GM21390 (cell line): ENCODE measurements at regions not wholly inside any gene's neighbourhood (a gene's known extent, or its start where the extent isn't known, plus 50 kb on each side); places are given as distances from the start of the nearest gene placed in this dataset.
"Not testable (repeated sequence)": the region's sequence is repeated elsewhere in the genome, so short reads cannot be mapped to it uniquely, and the experiment has no call there.

Experiments used
- ATAC-seq: cut with Tn5 transposase; IDR thresholded peaks from one replicate; pipeline ENCODE4 v1.9.1; 2021; ENCODE audit not compliant: unreplicated experiment

DNA sequence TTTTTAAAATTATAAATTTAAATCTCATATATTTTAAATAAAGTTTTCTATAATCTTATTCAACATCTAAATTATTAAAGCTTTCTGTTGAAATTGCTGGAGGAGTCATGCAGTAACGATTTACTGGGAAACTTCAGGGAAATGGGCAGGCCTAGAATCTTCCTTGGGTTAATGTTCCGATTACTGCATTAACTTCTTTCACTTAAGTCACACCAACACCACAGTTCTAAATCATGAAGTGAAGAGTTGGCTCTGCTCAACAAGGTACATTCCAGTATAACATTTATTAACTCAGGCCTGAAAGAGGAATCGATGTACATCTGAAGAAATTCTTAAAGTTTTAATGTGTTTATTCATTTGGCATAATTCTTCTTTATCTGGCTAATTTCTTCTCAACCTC, 244.3 kb downstream of the CCER1 start:
- no peak for ATAC-seq

GRCh38 chr12:90706036-90706435, 248.9 kb downstream of the CCER1 start:
- no peak for ATAC-seq

DNA sequence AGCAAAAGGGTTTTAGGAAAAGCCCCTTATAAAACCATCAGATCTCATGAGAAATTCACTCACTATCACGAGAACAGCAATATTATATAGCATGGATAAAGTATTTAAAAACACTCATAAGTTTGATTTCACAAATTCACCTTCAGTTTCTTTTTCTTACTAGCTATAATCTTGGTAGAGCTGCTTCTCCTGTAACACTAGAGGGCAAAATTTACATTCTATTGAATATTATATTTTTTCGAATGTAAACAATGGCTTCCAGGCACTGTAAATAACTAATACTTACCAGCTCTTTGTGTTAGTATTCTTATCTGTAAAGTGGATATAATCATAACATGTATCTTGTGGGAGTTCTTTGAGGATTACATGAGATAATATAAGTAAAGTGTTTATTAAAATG, 259.6 kb downstream of the CCER1 start:
- no peak for ATAC-seq

DNA sequence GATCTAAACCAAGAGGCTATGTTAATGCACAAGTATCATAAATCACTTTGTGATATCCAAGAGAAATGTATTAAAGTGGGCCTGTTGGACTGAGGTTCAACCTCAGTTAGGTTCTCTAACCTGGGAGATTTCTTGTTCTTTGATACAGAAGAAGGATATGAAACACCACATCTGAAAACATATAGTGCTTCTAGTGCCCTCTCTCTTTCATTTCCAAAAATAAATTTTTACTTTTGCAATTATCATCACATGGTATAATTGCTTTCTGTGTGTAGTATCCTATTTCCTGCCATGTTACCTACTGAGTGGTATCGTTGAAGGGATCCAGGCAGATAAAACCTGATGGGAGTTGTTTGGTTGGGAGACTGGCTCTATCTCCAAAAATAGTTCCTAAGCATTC, 264.9 kb downstream of the CCER1 start:
- ATAC-seq = no peak

- not testable (repeated sequence) for ATAC-seq
Measured at GRCh38 chr12:90687682-90688081, 267.3 kb downstream of the CCER1 start.

- no peak for ATAC-seq
Measured at GRCh38 chr12:90683871-90684270, 271.1 kb downstream of the CCER1 start.

GRCh38 chr12:90682398-90682797, 272.6 kb downstream of the CCER1 start:
- ATAC-seq = no peak

- no peak for ATAC-seq
Measured at GRCh38 chr12:90679674-90680073, 275.3 kb downstream of the CCER1 start.

DNA sequence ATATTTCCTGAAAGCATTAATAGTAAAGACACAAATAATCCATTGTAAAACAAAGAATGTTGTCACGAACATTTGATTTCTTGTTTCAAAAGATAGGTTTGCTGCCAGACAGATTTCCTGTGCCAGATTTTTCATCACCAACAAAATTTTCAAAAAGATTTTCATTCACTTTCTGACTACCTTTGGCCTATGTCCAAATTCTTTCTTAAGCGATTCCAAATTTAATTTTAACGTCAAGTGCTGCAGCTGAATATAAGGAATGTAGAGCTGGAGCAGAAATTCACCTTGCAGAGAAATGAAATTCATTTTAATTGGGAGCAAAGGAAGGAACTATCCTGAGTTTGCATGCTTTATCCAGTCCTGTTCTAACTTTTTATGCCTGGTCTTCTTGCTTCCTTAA, 277.4 kb downstream of the CCER1 start:
- no peak for ATAC-seq

DNA sequence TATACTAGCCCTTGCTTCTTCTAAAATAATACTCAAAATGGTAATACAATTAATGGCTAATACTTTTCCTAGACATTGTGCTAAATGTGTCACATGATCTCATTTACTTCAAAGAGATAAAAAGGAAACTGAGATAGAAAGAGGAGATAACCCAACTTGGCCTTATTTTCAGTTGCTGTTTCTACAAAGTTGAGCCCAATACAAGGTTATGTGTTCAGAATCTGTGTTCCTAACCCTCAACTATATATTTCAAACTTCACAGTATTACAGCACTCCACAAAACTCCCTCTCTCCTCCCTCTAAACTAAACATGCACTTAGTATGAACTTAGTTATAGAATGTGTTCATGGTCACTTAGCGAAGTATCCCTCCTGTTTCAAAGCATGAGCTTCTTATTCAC, 277.9 kb downstream of the CCER1 start:
- ATAC-seq = no peak

GRCh38 chr12:90675106-90675505, 279.9 kb downstream of the CCER1 start:
- no peak for ATAC-seq

DNA sequence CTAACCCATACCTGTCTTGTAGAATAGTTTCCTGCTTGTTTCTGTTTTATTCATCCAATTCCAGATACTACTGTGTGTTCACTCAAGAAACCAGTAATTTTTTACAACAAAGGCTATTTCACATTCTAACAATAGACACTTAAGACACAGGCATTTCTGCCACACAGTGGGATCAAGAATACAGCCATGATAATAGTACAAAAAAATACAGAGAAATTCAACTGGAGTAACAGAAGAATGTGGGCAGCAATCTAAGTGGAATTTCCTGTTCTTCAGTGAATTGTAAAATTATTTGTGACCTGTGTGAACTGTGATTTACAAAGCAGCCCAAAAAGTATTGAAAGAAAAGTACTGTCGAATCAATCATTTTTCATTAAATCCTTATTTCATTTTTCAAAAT, 282.9 kb downstream of the CCER1 start:
- no peak for ATAC-seq

GRCh38 chr12:90663949-90664348, 291.0 kb downstream of the CCER1 start:
- ATAC-seq = not testable (repeated sequence)

GRCh38 chr12:90659060-90659459, 295.9 kb downstream of the CCER1 start:
- no peak for ATAC-seq

GRCh38 chr12:90653040-90653439, 301.9 kb downstream of the CCER1 start:
- no peak for ATAC-seq

GRCh38 chr12:90652280-90652679, 302.7 kb downstream of the CCER1 start:
- no peak for ATAC-seq

- ATAC-seq = no peak
Measured at GRCh38 chr12:90645181-90645580, 309.8 kb downstream of the CCER1 start.

GRCh38 chr12:90631591-90632212, 323.3 kb downstream of the CCER1 start:
- ATAC-seq = no peak

GRCh38 chr12:90630006-90630405, 325.0 kb downstream of the CCER1 start:
- no peak for ATAC-seq

DNA sequence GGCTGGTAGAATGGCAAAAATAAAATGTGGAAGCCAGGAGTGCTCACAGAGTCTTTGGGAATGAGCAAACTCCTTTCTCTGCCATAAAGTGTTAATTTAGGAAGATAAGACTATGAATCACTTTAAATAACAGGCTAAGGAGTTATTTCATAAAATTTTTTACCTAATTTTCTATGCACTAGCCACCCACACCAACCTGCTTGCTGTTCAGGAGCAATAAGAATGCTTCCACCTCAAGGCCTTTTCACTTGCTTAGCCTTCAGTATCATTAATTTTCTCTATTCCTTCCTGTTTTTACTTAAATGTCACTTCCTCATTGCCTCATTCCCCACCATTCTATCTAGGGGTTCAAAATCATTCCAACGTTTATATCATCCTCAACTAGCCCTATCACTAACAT, 326.8 kb downstream of the CCER1 start:
- no peak for ATAC-seq

DNA sequence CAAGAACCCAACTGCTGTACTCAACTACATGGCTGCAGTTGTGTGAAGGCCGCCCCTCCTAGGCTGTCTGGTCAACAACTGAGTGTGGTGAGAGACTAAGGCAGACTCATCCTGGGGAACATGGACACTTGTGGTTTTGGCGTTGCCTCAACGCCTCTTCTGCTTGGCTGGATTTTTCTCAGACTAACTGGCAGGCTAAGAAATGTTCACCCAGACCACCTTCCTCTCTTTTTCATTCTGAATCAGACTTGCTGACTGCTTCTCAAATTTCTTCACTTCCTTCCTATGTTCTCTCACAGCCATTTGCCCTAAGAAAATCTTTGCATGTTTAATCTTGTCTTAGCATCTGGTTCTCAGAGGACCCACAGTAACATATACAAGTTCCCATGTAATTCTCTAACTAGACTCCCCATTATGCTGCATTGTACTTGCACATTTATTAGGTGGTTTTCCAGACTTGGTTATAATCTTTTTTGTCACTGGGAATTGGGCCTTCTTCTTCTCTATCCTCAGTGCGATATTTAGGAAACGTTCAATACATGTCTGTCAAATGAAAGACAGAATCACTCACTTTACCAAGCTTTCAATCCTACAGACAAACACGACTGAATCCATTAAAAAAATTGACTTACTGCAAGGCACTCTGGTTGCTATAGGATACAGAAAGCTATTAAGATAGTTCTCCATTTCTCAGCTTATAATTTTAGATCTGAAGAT, 327.6 kb downstream of the CCER1 start:
- peak; percentile 38 for ATAC-seq

- ATAC-seq = no peak
Measured at GRCh38 chr12:90622431-90622830, 332.5 kb downstream of the CCER1 start.

DNA sequence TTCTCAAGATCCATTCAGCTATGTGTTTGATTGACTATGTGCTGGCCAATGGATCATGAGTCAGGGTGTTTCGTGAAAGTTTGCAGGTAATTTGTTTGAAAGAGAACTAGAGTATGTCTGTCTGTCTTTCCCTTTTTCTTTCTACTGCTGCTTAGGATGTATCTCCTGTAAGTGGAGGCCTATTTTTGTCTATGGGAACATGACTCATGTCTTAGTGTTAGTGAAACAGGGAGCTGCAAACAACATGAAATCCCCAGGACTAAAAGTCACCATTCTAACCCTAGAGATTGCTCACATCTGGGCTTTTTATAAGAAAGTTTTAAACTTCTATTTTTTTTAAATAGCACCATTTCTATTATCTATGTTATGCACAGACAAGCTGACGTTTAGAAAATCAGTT, 333.0 kb downstream of the CCER1 start:
- no peak for ATAC-seq
